H9 (cell line): ENCODE measurements at regions not wholly inside any gene's neighbourhood (a gene's known extent, or its start where the extent isn't known, plus 50 kb on each side); places are given as distances from the start of the nearest gene placed in this dataset.

Source experiments
- DNase-seq: peaks from one replicate; pipeline ENCODE4 v3.0.0-alpha.2; 2017
- H2AFZ ChIP-seq: one replicate; pipeline ENCODE4 v1.6.1; 2013; ENCODE audit warnings: mild to moderate bottlenecking, low read length, control low read depth, moderate library complexity
- H2AK5ac ChIP-seq: 2 replicates; pipeline ENCODE4 v1.6.1; 2013; ENCODE audit warnings: low read length, control low read depth, mixed read lengths; ENCODE audit not compliant: insufficient read length
- H2BK120ac ChIP-seq: one replicate; pipeline ENCODE4 v1.6.1; 2013; ENCODE audit warnings: low read depth, mild to moderate bottlenecking, low read length, control low read depth, inconsistent platforms; ENCODE audit not compliant: poor library complexity, severe bottlenecking
- H2BK12ac ChIP-seq: 2 replicates; pipeline ENCODE4 v1.6.1; 2013; ENCODE audit warnings: low read length, control low read depth, mixed read lengths, low read depth; ENCODE audit not compliant: insufficient read length
- H2BK15ac ChIP-seq: 2 replicates; pipeline ENCODE4 v1.6.1; 2013; ENCODE audit warnings: low read depth, low read length, control low read depth
- H2BK20ac ChIP-seq: one replicate; pipeline ENCODE4 v1.6.1; 2013; ENCODE audit warnings: low read depth, mild to moderate bottlenecking, low read length, control low read depth, inconsistent platforms; ENCODE audit not compliant: poor library complexity, severe bottlenecking
- H2BK5ac ChIP-seq: 2 replicates; pipeline ENCODE4 v1.6.1; 2013; ENCODE audit warnings: low read length, control low read depth, mixed read lengths; ENCODE audit not compliant: insufficient read length
- H3K14ac ChIP-seq: 2 replicates; pipeline ENCODE4 v1.6.1; 2013; ENCODE audit warnings: low read length, control low read depth; ENCODE audit not compliant: insufficient read depth
- H3K18ac ChIP-seq: 2 replicates; pipeline ENCODE4 v1.6.1; 2013; ENCODE audit warnings: low read depth, mild to moderate bottlenecking, mixed read lengths, low read length, control low read depth; ENCODE audit not compliant: insufficient read length
- H3K23ac ChIP-seq: 2 replicates; pipeline ENCODE4 v1.6.1; 2013; ENCODE audit warnings: low read length, control low read depth, mixed read lengths, low read depth; ENCODE audit not compliant: insufficient read length
- H3K23me2 ChIP-seq: 2 replicates; pipeline ENCODE4 v1.6.1; 2013; ENCODE audit warnings: low read depth, mild to moderate bottlenecking, mixed read lengths, low read length, control low read depth; ENCODE audit not compliant: insufficient read length, poor library complexity, severe bottlenecking
- H3K27ac ChIP-seq: 2 replicates; pipeline ENCODE4 v1.5.1; 2013; ENCODE audit warnings: low read length, control low read depth, mixed read lengths, low read depth; ENCODE audit not compliant: insufficient read length
- H3K27me3 ChIP-seq: 2 replicates; pipeline ENCODE4 v1.6.1; 2013; ENCODE audit warnings: low read length, control low read depth, inconsistent platforms; ENCODE audit not compliant: insufficient read depth
- H3K4ac ChIP-seq: 2 replicates; pipeline ENCODE4 v1.6.1; 2013; ENCODE audit warnings: low read depth, mild to moderate bottlenecking, control low read depth, inconsistent platforms, low read length, moderate library complexity
- H3K4me1 ChIP-seq: 2 replicates; pipeline ENCODE4 v1.6.1; 2013; ENCODE audit warnings: low read length, control low read depth, inconsistent platforms; ENCODE audit not compliant: insufficient read depth
- H3K4me2 ChIP-seq: 2 replicates; pipeline ENCODE4 v1.6.1; 2013; ENCODE audit warnings: low read length, control low read depth, mixed read lengths; ENCODE audit not compliant: insufficient read length, insufficient read depth
- H3K56ac ChIP-seq: 2 replicates; pipeline ENCODE4 v1.6.1; 2013; ENCODE audit warnings: low read depth, mild to moderate bottlenecking, mixed read lengths, low read length, control low read depth; ENCODE audit not compliant: insufficient read length
- H3K79me1 ChIP-seq: 2 replicates; pipeline ENCODE4 v1.6.1; 2013; ENCODE audit warnings: low read depth, mild to moderate bottlenecking, moderate library complexity, low read length, control low read depth, inconsistent platforms; ENCODE audit not compliant: insufficient read depth, poor library complexity, severe bottlenecking
- H3K79me2 ChIP-seq: 2 replicates; pipeline ENCODE4 v1.6.1; 2013; ENCODE audit warnings: low read length, control low read depth, inconsistent platforms; ENCODE audit not compliant: insufficient read depth
- H3K9ac ChIP-seq: 2 replicates; pipeline ENCODE4 v1.6.1; 2013; ENCODE audit warnings: low read length, control low read depth, mixed read lengths; ENCODE audit not compliant: insufficient read length; ENCODE audit errors: extremely low read depth
- H3K9me3 ChIP-seq: one replicate; pipeline ENCODE4 v1.6.1; 2013; ENCODE audit warnings: low read depth, low read length, inconsistent platforms; ENCODE audit not compliant: control insufficient read depth
- H3T11ph ChIP-seq: one replicate; pipeline ENCODE4 v1.6.1; 2013; ENCODE audit warnings: mild to moderate bottlenecking, low read length, control low read depth, inconsistent platforms
- H4K20me1 ChIP-seq: one replicate; pipeline ENCODE4 v1.6.1; 2013; ENCODE audit not compliant: control insufficient read depth, insufficient read length, insufficient read depth
- H4K5ac ChIP-seq: 2 replicates; pipeline ENCODE4 v1.6.1; 2013; ENCODE audit warnings: low read depth, mild to moderate bottlenecking, mixed read lengths, low read length, control low read depth; ENCODE audit not compliant: insufficient read length
- H4K8ac ChIP-seq: replicated peaks from 2 replicates; pipeline ENCODE4 v1.6.1; 2013; ENCODE audit warnings: low read length, control low read depth, mixed read lengths, low read depth; ENCODE audit not compliant: insufficient read length
- H4K91ac ChIP-seq: 2 replicates; pipeline ENCODE4 v1.6.1; 2013; ENCODE audit warnings: low read depth, mild to moderate bottlenecking, moderate library complexity, mixed read lengths, low read length, control low read depth; ENCODE audit not compliant: insufficient read length
- H3K27ac Mint-ChIP-seq, 3 experiments: 2 replicates in 2 of 3; 3 replicates in 1 of 3; pipeline ENCODE4 v1.8.0; 2020 to 2021; ENCODE audit warnings: mixed read lengths in 3 of 3, mild to moderate bottlenecking in 1 of 3, moderate library complexity in 1 of 3
- H3K27me3 Mint-ChIP-seq: 2 replicates; pipeline ENCODE4 v1.8.0; 2021; ENCODE audit warnings: low read depth, mild to moderate bottlenecking, moderate library complexity, mixed read lengths
- H3K36me3 Mint-ChIP-seq, 3 experiments: 2 replicates in 2 of 3; 3 replicates in 1 of 3; pipeline ENCODE4 v1.8.0; 2020 to 2021; ENCODE audit warnings: low read depth in 3 of 3, mixed read lengths in 3 of 3; ENCODE audit not compliant: insufficient read depth in 1 of 3
- H3K4me1 Mint-ChIP-seq, 2 experiments: 2 replicates each; pipeline ENCODE4 v1.8.0; 2020; ENCODE audit warnings: mixed read lengths in 2 of 2
- H3K4me3 Mint-ChIP-seq, 2 experiments: 2 replicates in 1 of 2; 3 replicates in 1 of 2; pipeline ENCODE4 v1.8.0; 2020 to 2021; ENCODE audit warnings: mild to moderate bottlenecking in 2 of 2, mixed read lengths in 2 of 2, moderate library complexity in 1 of 2
- H3K9me3 Mint-ChIP-seq, 2 experiments: 2 replicates in 1 of 2; 3 replicates in 1 of 2; pipeline ENCODE4 v1.8.0; 2020; ENCODE audit warnings: mild to moderate bottlenecking in 2 of 2, mixed read lengths in 2 of 2, moderate library complexity in 1 of 2
- CTCF ChIP-seq: fragments of 200-600 bp; sonication (generic); conservative IDR thresholded peaks from 3 replicates; pipeline ENCODE4 v1.8.0; 2021; ENCODE audit warnings: antibody characterized with exemption, mild to moderate bottlenecking
- WGBS: extraction: QIAGEN DNeasy Blood & Tissue Kit; methylation state at CpG from one replicate; pipeline ENCODE4 v1.1.7; 2013; ENCODE audit warnings: missing lambda C conversion rate, low lambda C conversion rate, mixed read lengths; ENCODE audit not compliant: insufficient read length; ENCODE audit errors: extremely low coverage; 5-methylcytosine and 5-hydroxymethylcytosine counted together

DNA sequence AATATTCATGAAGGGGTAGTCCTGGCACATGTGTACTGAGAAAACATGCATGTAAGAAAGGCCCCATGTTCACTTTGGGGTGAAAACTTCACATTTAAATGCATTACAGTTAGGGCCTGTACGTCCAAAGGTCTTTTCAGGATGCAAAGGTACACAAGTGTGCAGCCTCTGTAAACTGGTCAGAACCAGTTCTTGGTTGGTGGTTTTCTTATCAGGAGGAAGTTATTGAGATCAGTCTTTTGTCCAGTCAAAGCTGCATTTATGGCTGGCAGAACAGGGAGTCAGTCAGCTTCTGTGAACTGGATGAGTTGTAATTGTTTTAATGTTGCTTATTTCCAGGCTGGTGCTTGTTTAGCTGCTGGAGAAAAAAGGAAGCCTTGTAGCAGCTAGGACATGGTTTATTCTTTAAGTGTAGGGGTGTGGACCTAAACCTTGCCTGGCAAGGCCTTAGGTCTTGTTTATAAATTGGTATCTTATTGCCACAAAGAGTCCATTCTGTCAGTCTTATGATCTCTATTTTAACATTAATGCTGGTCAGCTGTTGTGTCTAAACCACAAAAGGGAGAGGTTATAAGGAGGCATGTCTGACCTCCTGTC is 1906.6 kb upstream of the TENM3 start:
- H3K9me3 Mint-ChIP-seq: no peaks in the 10 kb centered on the region; a peak in 1 of 5 replicates
- H3K27me3 Mint-ChIP-seq: no peaks in the 10 kb centered on the region
- Histone ChIP-seq H4K8ac (no peak overlapping the region), H3K4me2 (no peak overlapping the region), H3K4me1 (no peaks in the 10 kb centered on the region), H3K27ac (no peak overlapping the region), H3K9ac (no peak overlapping the region), H3K27me3 (no peaks in the 10 kb centered on the region), H3K23ac (no peak overlapping the region), H2AFZ (no peak overlapping the region), H2BK20ac (no peak overlapping the region), H3K56ac (no peak overlapping the region), H3T11ph (no peak overlapping the region), H3K18ac (no peak overlapping the region), H4K5ac (no peak overlapping the region), H2AK5ac (no peak overlapping the region), H3K79me1 (no peaks in the 10 kb centered on the region), H4K91ac (no peak overlapping the region), H3K4ac (no peak overlapping the region), H3K9me3 (no peaks in the 10 kb centered on the region), H2BK12ac (no peak overlapping the region), H3K23me2 (no peaks in the 10 kb centered on the region), H2BK120ac (no peak overlapping the region), H3K79me2 (no peaks in the 10 kb centered on the region), H2BK5ac (no peak overlapping the region), H3K14ac (no peak overlapping the region), H2BK15ac (no peak overlapping the region), H4K20me1 (no peaks in the 10 kb centered on the region)
- DNase-seq: no peak
- no CpG with 5 or more reads among the region's 1 CpG for WGBS
- H3K4me3 Mint-ChIP-seq: no peak overlapping the region
- H3K27ac Mint-ChIP-seq: no peak overlapping the region; a peak in 1 of 7 replicates
- TF ChIP-seq CTCF: no peak
- H3K36me3 Mint-ChIP-seq: no peaks in the 10 kb centered on the region
- H3K4me1 Mint-ChIP-seq: no peaks in the 10 kb centered on the region
